GM18873 (cell line): ENCODE measurements at regions not wholly inside any gene's neighbourhood (a gene's known extent, or its start where the extent isn't known, plus 50 kb on each side); places are given as distances from the start of the nearest gene placed in this dataset.

Source experiments
- ATAC-seq: cut with Tn5 transposase; IDR thresholded peaks from one replicate; pipeline ENCODE4 v1.9.1; 2021; ENCODE audit warnings: mild to moderate bottlenecking, moderate library complexity, moderate number of reproducible peaks; ENCODE audit not compliant: unreplicated experiment, low FRiP score

GRCh38 chr18:71168557-71169145 is 879.8 kb downstream of the SOCS6 start:
- ATAC-seq = no peak

GRCh38 chr18:71136487-71136886 is 847.6 kb downstream of the SOCS6 start:
- no peak for ATAC-seq

- no peak for ATAC-seq
Measured at GRCh38 chr18:71134122-71134521, 845.3 kb downstream of the SOCS6 start.

GRCh38 chr18:71131918-71132317 is 843.1 kb downstream of the SOCS6 start:
- no peak for ATAC-seq

DNA sequence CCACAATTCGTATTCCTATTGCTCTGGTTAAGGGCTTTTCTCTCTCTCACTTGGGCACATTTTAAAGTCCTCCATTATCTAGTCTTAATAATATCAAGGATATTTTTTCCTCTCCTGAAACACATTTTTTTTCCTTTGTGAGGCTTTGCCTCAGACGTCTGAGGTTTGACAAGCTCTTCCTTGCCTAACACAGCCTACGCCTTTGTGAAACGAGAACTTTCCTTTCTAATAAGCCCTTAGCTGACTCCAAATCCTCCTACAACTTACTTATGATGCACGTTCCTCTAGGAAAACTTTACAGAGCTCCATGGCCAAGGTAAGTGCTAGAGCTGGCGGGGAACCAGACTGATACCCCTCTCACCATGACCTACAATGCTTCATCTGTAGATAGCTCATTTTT is 841.5 kb downstream of the SOCS6 start:
- no peak for ATAC-seq

DNA sequence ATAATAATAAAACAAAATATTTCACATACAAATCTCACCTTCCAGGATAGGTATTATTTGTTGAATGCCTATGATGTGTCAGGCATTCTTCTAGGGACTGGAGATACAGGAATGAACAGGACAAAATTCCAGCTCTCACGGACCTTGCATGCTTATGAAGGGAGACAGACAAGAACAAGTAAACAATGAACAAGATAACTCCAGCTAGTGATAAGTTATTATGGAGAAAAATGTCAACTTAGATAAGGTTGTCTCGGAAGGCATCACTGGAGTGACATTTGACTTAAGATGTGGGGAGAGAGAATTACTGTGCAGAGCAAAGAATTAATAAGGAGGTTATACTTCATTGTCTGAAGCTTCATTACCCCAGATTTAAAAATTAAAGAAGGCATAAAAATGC is 836.7 kb downstream of the SOCS6 start:
- no peak for ATAC-seq

DNA sequence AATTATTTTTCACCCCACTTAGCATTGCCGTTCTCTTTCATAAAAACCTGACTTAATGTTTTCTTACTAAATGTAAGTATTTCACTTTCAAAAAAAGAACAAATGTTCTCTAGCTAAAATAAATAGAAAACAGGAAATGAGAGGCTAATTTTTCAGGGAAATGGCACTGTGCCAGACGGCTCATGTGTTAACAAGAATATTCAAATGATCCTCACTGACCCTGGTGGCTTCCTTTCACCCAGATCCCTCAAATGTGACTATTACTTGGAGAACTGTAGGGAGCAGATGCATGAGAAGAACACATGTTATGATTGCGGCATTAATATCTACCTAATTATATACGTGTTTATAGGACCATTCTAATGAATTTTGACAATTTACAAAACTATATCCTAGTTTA is 827.7 kb downstream of the SOCS6 start:
- ATAC-seq = no peak

GRCh38 chr18:71115261-71115660 is 826.4 kb downstream of the SOCS6 start:
- no peak for ATAC-seq

DNA sequence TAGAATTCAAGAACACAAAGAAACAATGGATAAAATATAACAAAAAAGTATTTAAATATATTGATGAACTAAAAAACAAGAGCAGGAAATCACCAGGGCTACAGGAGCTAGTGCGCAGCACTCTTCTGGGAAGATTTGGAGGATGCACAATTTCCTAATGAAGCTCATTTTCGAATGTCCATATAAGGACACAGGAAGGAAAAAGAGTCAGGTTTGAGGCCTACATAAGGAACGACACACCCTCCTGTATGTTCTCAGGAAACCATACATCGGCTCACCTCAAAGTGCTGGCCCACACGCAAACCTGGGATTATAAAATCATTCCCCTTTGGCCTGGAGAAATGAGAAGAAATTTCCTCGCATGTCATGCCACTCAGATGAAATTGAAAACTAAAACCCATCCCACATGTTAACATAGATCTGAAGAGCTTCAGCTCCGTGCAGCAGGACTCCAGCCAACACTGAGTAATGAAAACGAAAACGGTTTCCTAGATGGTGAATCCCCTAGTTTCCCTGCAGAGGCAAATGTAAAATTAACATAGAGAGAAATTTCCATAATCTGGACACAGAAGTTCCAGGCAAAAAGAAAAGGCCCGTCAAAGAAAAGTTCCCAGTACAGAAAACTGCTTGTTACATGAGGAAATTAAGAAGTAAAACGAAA is 825.8 kb downstream of the SOCS6 start:
- no peak for ATAC-seq

GRCh38 chr18:71107244-71107643 is 818.4 kb downstream of the SOCS6 start:
- no peak for ATAC-seq

GRCh38 chr18:71106701-71107100 is 817.9 kb downstream of the SOCS6 start:
- ATAC-seq = no peak

GRCh38 chr18:71105994-71106546 is 817.2 kb downstream of the SOCS6 start:
- ATAC-seq = no peak

GRCh38 chr18:71105078-71105819 is 816.4 kb downstream of the SOCS6 start:
- no peak for ATAC-seq

DNA sequence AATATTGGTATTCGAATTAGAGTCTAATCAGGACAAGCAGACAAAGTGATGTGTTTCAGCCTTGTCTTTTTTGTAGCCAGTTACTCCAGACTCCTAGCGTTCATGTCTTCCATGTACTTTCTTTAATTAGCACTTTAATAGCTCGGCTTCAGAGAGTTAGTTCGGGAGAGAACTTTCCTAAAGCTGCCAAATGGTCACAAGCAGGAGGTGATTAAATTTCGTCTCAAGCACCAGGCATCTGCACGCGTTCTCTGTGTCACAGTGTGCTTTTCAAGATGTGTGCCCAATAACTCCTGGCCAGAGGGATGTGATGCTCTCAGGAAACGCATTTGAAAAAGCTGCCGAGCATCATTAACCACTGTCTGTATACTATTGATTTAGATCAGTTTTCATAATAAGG is 790.8 kb downstream of the SOCS6 start:
- ATAC-seq = no peak

GRCh38 chr18:71077451-71077850 is 788.6 kb downstream of the SOCS6 start:
- no peak for ATAC-seq

- no peak for ATAC-seq
Measured at GRCh38 chr18:71075147-71075546, 786.3 kb downstream of the SOCS6 start.

- ATAC-seq = no peak
Measured at GRCh38 chr18:71068338-71068737, 779.5 kb downstream of the SOCS6 start.

DNA sequence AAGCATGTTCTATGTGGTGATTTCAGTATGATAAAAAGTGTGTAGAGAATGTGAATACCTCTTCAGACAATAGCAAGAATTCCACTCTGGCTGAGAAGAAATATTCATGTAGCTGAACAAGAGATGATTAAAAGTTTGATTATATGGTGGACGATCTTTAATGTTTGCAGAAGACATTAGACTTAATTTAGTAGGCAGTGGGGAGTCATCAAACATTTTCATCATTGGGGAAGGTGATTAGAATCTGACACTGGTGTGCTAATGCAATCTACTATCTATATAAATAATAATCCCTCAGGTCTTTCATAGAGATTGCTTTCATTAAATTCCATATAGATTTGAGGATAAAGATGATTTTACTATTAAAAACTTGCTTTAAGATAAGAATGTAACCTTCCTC is 761.0 kb downstream of the SOCS6 start:
- ATAC-seq = no peak

DNA sequence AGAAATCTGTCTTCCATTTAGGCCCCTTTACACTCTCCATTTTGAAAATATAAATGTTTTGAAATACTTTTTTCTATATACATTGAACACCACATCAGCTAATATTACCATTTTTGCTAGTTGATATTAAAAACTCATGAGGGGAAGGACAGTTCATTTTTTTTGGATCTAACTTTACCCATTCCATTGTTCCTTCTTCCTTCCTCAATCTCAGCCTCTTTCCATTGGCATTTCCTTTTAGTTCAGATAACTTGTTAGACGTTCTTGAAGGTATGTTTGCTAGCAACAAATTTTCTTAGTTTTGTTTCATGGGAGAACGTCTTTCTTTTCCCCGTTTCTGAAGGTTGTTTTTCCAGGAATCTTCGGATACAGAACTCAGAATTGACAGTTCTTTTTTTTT is 759.0 kb downstream of the SOCS6 start:
- no peak for ATAC-seq

- ATAC-seq = no peak
Measured at GRCh38 chr18:71045331-71046065, 756.7 kb downstream of the SOCS6 start.

GRCh38 chr18:71040161-71040560 is 751.3 kb downstream of the SOCS6 start:
- ATAC-seq = no peak
